Loucy (cell line): ENCODE measurements at regions not wholly inside any gene's neighbourhood (a gene's known extent, or its start where the extent isn't known, plus 50 kb on each side); places are given as distances from the start of the nearest gene placed in this dataset.

Experiments
- H2AFZ ChIP-seq: fragments of 200-600 bp; sonication (generic); 2 replicates; pipeline ENCODE4 v1.6.0; 2016; ENCODE audit warnings: antibody characterized with exemption, mild to moderate bottlenecking, low read length, moderate library complexity
- H3F3A ChIP-seq: fragments of 200-600 bp; 2 replicates; pipeline ENCODE4 v1.6.0; 2016; ENCODE audit warnings: antibody characterized with exemption, low read depth, mild to moderate bottlenecking
- H3K27me3 ChIP-seq: fragments of 200-600 bp; sonication (generic); 2 replicates; pipeline ENCODE4 v1.6.1; 2014; ENCODE audit warnings: low read length, mild to moderate bottlenecking; ENCODE audit not compliant: insufficient read depth, poor library complexity, severe bottlenecking
- H3K36me3 ChIP-seq: fragments of 200-600 bp; sonication (generic); 2 replicates; pipeline ENCODE4 v1.6.1; 2016; ENCODE audit warnings: low read length; ENCODE audit not compliant: insufficient read depth
- H3K4me1 ChIP-seq: fragments of 200-600 bp; sonication (generic); 2 replicates; pipeline ENCODE4 v1.5.1; 2014; ENCODE audit warnings: low read length, mild to moderate bottlenecking; ENCODE audit not compliant: insufficient read depth, poor library complexity, severe bottlenecking
- H3K4me2 ChIP-seq: fragments of 200-600 bp; sonication (generic); 2 replicates; pipeline ENCODE4 v1.6.0; 2014; ENCODE audit warnings: antibody characterized with exemption, low read length, low read depth, mild to moderate bottlenecking; ENCODE audit not compliant: poor library complexity, severe bottlenecking
- H3K4me3 ChIP-seq: fragments of 200-600 bp; sonication (generic); 2 replicates; pipeline ENCODE4 v1.5.1; 2014; ENCODE audit warnings: low read length, mild to moderate bottlenecking, mixed read lengths; ENCODE audit not compliant: poor library complexity, severe bottlenecking
- H3K79me2 ChIP-seq: fragments of 200-600 bp; sonication (generic); 2 replicates; pipeline ENCODE4 v1.6.1; 2014; ENCODE audit warnings: low read length; ENCODE audit not compliant: insufficient read depth
- H3K9ac ChIP-seq: fragments of 200-600 bp; sonication (generic); 2 replicates; pipeline ENCODE4 v1.6.0; 2014; ENCODE audit warnings: mild to moderate bottlenecking, low read depth, low read length, moderate library complexity; ENCODE audit not compliant: poor library complexity, severe bottlenecking
- H3K9me2 ChIP-seq: fragments of 200-600 bp; sonication (generic); replicated peaks from 2 replicates; pipeline ENCODE4 v1.6.1; 2016; ENCODE audit warnings: low read depth, low read length, mixed read lengths
- H3K9me3 ChIP-seq: fragments of 200-600 bp; sonication (generic); 2 replicates; pipeline ENCODE4 v1.6.1; 2014; ENCODE audit warnings: mild to moderate bottlenecking, antibody characterized with exemption, low read length, low read depth; ENCODE audit not compliant: insufficient read depth
- H4K20me1 ChIP-seq: fragments of 200-600 bp; sonication (generic); 2 replicates; pipeline ENCODE4 v1.6.0; 2014; ENCODE audit warnings: antibody characterized with exemption, low read length, mild to moderate bottlenecking; ENCODE audit not compliant: insufficient read depth, poor library complexity, severe bottlenecking
- CTCF ChIP-seq: fragments of 200-600 bp; sonication (generic); conservative IDR thresholded peaks from 2 replicates; pipeline ENCODE4 v1.5.1; 2014; ENCODE audit warnings: mild to moderate bottlenecking, antibody characterized with exemption, low read length
- EZH2phosphoT487 ChIP-seq: fragments of 200-600 bp; IDR thresholded peaks from 2 replicates; pipeline ENCODE4 v1.6.1; 2018; ENCODE audit warnings: antibody characterized with exemption, mild to moderate bottlenecking, moderate library complexity, borderline replicate concordance

GRCh38 chr15:35629766-35630165, 83.8 kb upstream of the DPH6 start:
- no peak overlapping the region for H3K4me2 ChIP-seq
- H3K36me3 ChIP-seq, result no peaks in the 10 kb centered on the region
- H4K20me1 ChIP-seq, result no peaks in the 10 kb centered on the region

DNA sequence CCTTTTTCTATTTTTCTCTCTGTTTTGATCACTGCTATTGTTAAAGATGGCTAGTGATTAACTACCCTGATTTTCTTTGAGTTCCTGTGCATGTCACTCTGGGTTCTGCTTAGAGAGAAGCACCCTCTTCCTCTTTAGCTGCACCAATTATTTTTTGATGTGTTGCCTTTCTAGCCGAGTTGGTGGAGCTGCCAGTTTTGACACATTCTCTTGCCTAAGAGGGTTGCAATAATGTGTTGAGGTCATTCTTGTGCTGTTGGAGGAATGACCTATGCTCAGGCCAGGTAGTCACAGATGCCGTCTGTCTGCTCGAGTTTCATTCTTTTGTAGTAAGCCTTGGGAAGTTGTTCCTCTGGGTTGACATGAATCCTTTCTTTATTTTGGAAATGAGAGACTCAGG, 84.6 kb upstream of the DPH6 start:
- H3K79me2 ChIP-seq, result no peaks in the 10 kb centered on the region
- no peak overlapping the region for H2AFZ ChIP-seq
- no peak overlapping the region for H3K9ac ChIP-seq
- no peaks in the 10 kb centered on the region for H3K9me3 ChIP-seq
- TF ChIP-seq CTCF (no peak), EZH2phosphoT487 (no peak)
- H3K4me1 ChIP-seq, result no peaks in the 10 kb centered on the region
- no peaks in the 10 kb centered on the region for H4K20me1 ChIP-seq
- H3K27me3 ChIP-seq, result no peaks in the 10 kb centered on the region
- H3F3A ChIP-seq, result no peaks in the 10 kb centered on the region
- H3K9me2 ChIP-seq, result no peaks in the 10 kb centered on the region
- H3K4me2 ChIP-seq, result no peak overlapping the region
- no peak overlapping the region for H3K4me3 ChIP-seq
- H3K36me3 ChIP-seq, result no peaks in the 10 kb centered on the region

More at GRCh38 chr15:35629766-35630165, 83.8 kb upstream of the DPH6 start:
- TF ChIP-seq EZH2phosphoT487 (no peak), CTCF (no peak)
- Histone ChIP-seq H3K9me2 (no peaks in the 10 kb centered on the region), H3K4me3 (no peak overlapping the region), H2AFZ (no peak overlapping the region), H3K79me2 (no peaks in the 10 kb centered on the region), H3K4me1 (no peaks in the 10 kb centered on the region), H3F3A (no peaks in the 10 kb centered on the region), H3K27me3 (no peaks in the 10 kb centered on the region), H3K9ac (no peak overlapping the region), H3K9me3 (no peaks in the 10 kb centered on the region)

- Histone ChIP-seq H3K9me3 (no peaks in the 10 kb centered on the region), H3F3A (no peaks in the 10 kb centered on the region), H3K27me3 (no peaks in the 10 kb centered on the region), H3K4me2 (no peak overlapping the region), H3K36me3 (no peaks in the 10 kb centered on the region), H3K9ac (no peak overlapping the region), H3K79me2 (no peaks in the 10 kb centered on the region), H4K20me1 (no peaks in the 10 kb centered on the region), H3K4me1 (no peaks in the 10 kb centered on the region), H3K9me2 (no peaks in the 10 kb centered on the region), H2AFZ (no peak overlapping the region), H3K4me3 (no peak overlapping the region)
- TF ChIP-seq EZH2phosphoT487, result no peak
- TF ChIP-seq CTCF, result no peak
Measured at GRCh38 chr15:35630985-35631384, 85.0 kb upstream of the DPH6 start.
